NCI-H526 treated with DMSO at 0.1 percent for 48 hours (cell line): ENCODE measurements at regions not wholly inside any gene's neighbourhood (a gene's known extent, or its start where the extent isn't known, plus 50 kb on each side); places are given as distances from the start of the nearest gene placed in this dataset.
A peak's percentile ranks its signal among the peaks of the same experiment; 100 is the strongest.
"Not testable (repeated sequence)": the region's sequence is repeated elsewhere in the genome, so short reads cannot be mapped to it uniquely, and the experiment has no call there.

Experiments
- DNase-seq: peaks from one replicate; lab custom pipeline; 2025; lab: John Stamatoyannopoulos, UW

DNA sequence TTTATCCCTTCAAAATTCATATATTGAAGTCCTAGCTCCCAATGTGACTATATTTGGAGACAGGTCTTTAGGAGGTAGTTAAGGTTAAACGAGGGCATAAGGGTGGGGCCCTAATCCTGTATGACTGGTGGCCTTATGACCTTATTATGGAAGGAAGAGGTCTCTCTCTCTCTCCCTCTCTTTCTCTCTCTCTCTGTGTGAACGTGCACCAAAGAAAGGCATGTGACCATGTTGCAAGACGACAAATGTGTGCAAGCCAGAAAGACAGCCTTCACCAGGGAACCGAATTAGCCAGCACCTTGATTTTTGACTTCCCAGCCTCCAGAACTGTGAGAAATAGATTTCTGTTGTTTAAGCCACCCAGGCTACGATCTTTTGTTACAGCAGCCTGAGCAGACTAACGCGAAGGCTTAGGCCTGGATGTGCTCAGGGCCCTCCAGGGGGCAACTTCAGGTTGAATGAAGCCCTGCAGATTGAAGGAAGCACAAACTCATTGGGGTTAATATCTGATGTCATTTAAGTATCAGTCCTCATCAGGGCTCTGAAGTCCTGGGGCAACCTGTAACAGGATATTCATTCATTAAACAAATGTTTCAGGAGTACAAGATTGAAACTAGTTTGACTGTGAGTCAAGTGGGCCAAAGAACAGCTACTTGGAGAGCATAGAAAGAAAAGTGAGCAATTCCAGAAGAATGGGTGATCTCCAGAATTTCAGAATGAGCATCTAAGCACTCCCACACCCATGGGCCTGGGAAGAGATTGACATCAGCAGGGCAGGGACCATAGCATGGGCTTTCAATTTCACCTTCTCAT lies 157.4 kb upstream of the TNFAIP3 start:
- no peak for DNase-seq

DNA sequence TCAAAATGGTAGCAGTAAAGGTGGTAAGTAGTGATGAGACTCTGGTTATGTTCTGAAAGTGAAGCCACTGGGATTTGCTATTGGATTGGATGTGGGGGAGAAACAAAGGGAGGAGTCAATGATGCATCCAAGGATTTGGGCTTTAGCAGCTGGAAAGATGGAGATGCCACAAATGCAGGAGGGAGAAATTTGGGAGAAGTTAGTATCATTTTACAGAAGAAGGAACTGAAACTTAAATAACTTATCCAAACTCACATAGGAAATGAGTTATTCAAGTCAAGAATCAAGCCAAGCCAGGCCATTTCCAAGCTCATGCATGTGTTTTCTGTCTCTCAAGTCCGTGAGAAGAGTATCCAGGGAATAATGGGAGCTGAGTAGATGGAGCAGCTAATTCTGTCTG lies 155.1 kb upstream of the TNFAIP3 start:
- no peak for DNase-seq

DNA sequence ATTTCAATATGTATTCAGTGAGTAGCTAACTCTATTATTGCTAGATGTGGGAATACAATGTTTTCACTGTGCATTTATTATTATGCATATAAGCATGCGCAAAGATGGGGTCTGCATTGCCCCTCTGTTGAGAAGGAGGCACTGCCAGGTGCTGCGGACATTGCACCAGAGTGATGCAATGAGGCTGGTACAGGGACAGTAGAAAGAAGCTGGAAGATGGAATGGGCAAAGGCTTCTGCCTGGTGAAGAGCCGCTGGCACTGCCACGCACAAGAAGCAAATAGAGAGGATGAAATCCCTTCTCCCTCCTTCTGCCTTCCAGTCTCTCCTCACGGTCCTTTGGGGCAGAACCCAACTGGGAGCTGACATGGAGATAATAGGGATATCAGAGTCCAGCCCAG lies 154.5 kb upstream of the TNFAIP3 start:
- no peak for DNase-seq

DNA sequence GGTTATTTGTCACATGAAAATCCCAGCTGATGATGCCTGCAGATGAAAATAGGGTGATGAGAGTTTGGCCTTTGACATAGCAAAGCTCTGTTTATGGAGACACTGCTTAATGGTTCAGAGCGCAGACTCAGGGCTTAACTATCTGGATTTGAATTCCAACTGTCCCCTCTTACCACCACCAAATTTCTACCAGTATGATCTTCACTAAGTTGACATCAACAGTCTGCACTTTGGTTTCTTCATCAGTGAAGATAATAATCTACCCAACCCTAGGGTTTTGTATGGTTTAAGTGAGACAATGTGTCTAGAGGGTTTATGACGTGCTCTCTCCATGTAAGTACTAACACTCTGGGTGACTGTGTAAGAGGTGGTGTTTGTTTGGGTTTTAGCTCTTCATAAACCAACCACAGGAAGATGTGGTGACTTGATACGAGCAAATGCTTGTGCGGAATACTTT lies 151.4 kb upstream of the TNFAIP3 start:
- DNase-seq = no peak

DNA sequence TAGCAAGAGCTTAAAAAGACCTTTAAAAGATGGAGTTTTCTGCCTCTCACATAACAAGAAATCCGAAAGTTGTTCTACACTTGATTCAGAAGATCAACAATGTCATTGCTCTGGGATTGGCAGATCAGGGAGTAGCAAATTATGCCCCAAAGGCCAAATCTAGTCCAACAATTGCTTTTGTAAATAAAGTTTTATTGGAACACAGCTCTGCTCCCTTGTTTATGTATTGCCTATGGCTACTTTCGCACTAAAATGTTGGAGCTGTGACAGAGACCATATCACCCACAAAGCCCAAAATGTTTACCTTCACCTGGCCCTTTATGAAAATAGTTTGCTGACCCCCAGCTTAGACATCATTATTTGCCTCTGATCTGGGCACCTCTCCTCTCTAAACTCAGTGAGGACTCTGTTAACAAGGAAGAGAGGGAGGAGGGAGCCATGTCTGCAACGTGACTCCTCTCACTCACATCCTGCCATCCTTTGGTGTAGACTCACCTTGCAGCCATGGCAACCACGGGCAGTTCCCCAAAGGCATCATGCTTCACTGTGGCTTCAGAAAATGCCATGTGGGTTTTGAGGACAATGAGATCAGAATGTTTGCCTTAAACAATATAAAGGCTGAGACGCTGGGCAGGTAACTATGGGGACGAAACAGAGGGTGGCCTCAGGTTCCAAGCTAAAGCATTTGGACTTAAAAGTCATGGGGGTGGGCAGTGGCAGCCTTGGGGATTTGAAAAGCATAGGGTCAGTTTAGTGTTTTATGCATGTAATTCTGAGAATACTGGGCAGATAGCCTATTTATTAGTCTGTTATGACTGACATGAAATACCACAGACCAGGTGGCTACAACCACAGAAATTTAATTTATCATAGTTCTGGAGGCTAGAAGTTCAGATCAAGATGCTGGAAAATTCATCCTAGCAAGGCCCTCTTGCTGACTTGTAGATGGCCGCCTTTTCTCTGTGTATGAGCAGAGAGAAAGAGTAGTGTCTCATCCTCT lies 149.7 kb upstream of the TNFAIP3 start:
- DNase-seq = no peak

DNA sequence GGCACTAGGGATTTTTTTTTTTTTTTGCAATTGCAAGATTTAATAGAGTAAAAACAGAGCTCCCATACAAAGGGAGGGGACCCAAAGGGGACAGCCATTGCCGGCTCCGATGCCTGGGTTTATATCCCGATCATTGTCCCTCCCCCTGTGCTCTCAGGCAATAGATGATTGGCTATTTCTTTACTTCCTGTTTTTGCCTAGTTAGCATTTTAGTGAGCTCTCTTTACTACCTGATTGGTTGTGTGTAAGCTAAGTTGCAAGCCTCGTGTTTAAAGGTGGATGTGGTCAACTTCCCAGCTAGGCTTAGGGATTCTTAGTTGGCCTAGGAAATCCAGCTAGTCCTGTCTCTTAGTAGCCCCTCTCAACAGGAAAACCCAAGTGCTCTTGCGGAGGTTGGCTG lies 148.2 kb upstream of the TNFAIP3 start:
- DNase-seq = not testable (repeated sequence)

DNA sequence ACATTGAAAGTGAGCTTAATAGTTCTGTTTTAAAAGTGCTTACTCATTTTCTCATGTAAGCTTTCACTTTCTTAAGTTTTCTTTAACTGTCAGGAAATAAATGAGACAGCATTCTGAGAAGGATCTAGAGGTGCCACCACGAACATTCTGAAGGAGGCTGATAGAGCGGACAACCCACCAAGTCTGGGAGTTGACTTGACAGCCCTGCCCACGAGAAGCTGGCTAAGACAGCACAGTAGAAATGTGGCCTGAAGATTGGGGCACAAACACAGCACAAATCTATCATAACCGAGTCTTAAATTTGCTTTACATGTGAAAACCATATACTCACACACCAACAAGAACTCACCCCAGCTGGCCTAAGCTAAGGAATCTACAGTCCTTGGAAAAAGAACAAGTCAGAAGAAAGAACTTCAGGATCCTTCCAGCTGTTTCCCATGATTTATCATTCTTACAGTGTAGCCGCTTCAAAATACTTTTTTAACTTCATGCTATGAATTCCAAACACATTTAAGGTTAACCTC lies 144.2 kb upstream of the TNFAIP3 start:
- DNase-seq = no peak

DNA sequence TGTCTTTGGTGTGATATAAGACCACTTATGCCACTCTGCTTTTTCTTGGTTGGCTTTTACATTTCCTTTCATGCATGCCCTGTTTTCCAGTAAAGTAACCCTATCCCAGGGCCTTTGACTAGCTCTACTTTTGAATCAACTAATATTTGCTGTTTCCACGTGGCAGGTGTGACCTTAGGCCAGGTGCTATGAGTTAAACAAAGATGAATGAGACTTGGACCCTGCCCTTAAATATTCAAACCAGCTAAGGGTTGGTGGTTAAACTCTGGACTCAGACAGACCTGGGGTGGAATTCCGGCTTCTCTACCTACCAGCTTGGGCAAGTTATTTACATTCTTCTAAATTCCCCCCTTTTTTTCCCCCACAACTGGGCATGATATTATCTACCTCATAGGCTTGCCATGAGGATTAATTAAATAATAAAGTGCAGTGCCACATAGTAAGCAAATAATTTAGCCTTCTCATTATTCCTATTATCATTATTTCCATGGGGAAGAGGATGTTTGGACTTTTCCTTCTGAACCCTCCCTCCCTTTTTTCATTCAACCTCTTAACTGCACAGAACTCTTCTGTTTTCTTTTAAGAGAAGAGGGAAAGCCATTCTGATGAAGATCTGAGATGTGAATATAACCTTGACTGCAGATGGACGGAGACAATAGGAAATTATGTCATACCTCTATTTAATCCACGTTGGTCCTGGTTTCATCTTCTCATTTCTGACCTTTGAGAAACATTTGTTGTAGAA lies 143.6 kb upstream of the TNFAIP3 start:
- peak; percentile 27 for DNase-seq

DNA sequence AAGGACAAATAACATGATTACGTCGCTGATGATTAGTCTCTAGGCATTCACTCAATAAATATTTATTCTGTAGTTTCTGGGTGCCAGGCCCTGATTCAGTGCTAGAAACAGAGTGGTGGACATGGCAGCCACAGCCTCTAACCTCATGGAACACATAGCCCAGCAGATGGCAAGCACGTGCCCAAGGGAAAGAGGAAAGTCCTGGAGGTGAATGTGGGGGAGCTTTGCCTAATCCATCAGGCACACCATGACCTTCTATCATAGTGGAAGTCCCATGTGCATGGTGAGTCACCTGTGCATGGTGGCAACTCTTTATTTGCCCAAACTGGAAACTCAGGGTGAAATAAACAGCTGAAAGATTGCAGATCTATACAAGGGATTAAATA lies 143.0 kb upstream of the TNFAIP3 start:
- no peak for DNase-seq

DNA sequence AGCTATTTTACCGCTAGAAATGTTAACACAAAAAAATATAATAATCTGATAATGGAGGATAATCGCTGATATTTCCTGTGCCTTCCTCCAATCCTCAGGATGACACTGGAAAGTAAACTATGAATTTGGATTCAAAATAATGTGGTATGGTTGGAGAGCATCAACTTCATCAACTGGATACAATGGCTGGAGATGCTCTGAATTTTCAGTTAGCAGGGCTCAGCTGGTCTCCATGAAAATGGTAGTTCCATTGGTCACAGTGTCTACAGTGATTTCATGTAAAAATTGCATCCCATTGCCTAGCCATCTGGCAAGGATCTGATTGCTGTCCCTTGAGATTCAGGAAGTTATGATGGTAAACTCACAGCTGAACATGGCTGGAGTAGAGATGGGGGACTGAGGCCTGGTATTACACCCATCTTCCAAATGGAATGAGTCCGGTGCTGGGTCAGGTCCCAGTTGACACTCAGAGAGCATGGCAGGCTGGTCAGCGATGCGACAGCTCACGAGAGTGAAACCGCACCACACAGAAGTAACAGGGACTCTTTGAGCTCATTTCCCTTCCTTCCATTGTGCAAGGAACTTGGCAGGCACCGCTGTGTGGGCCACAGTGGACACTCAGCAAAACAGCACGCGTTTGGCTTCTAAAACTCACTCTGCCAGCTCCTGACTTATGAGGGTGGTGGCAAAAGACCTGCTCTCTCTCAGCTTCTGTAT lies 142.4 kb upstream of the TNFAIP3 start:
- DNase-seq = no peak

DNA sequence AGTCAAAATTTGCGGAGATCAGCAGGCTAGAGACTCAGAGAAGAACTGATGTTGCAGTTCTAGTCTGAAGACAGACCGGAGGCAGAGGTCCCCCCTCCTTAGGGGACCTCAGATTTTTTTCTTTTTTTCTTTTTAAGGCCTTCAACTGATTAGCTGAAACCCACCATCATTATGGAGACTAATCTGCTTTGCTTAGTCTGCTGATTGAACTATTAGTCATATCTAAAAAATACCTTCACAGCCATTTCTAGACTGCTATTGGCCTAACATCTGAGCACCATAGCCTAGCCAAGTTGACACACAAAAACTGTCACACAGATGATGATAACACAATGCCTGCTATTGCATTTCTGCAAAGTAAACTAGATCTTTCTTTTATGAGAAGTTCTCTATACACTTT lies 141.1 kb upstream of the TNFAIP3 start:
- DNase-seq = no peak

DNA sequence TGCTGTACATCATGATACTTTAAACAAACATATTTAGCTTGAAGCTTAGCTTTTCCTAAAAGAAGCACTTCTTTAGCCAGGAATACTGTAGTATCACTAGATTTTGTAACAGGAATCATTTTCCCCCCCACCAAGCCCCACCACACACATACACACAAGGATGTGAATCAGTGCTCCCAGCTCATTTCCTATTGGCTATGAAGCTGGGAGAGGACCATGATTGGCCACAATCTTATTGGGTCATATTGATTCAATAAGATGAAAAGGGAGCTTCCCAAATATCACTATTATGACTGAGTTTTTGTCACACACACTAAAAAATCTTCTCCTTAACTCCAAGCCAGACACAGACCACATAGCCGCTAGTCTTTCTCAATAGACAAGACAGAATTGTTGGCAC lies 140.5 kb upstream of the TNFAIP3 start:
- no peak for DNase-seq

DNA sequence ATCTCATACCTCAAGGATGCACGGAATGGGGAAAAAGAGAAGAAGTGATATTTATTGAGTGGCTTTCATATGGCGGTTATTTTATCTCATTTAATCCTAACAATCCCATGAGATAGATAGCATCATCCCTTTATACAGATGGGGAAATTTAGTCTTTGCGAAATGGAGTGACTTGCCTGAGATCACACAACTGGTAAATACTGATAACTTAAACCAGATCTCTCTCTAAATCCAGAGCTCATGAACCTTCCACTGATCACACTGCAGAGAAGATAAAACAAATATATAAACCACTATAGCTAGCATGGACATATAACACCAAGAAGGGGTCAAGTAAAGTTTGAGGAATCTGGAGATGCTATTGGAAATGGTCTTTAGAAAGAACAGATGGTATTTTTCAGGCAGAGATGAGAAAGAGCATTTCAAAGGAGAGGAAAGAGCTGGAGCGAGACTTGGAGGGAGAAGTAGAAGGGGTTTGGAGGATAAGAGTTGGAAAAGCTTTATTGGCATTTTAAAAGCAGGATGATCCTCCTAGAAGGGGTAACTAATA lies 139.8 kb upstream of the TNFAIP3 start:
- DNase-seq = no peak

DNA sequence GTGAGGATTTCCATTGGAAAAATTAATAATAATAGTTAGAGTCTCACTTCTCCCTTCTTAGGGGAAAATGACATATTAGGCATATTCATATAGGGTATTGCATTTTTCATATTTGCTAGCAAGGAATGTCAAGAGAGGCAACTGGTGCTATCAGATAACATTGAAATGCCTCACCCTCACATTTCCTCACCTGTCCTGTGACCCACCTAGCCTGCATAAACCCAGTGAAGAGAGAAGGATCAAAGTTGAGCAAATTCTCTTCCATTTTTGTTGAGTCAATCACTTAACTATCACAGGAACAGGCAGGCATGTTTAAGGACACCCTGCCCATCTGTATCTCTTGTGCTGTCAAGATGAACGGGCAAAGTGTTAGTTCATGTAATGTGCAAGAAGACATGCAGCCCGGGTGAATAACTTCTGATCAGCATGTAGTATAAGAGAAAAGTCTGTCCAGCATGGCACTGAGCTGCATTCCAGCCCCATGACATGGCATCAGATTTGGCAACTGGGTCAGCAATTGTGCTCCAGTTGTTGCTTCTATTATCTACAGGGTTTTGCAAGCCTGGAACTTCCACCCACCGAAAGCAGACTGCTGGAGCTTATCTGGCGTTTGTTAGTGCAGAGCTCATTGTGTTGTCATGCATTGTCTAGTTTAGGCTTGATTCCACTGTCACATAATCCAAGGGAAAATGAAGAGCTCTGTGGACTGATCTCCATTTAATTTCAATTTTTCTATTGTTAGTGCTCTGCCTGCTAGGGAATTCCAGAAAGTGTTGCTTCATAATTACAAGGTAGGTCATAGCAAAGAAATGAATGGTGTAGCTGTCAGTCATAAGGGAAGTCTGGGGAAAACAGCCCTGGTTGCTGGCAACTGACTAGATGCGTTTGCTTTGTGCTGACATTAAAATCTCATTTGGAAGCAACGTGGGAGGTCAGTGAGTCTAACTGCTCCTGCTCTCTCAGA lies 138.4 kb upstream of the TNFAIP3 start:
- DNase-seq = no peak

DNA sequence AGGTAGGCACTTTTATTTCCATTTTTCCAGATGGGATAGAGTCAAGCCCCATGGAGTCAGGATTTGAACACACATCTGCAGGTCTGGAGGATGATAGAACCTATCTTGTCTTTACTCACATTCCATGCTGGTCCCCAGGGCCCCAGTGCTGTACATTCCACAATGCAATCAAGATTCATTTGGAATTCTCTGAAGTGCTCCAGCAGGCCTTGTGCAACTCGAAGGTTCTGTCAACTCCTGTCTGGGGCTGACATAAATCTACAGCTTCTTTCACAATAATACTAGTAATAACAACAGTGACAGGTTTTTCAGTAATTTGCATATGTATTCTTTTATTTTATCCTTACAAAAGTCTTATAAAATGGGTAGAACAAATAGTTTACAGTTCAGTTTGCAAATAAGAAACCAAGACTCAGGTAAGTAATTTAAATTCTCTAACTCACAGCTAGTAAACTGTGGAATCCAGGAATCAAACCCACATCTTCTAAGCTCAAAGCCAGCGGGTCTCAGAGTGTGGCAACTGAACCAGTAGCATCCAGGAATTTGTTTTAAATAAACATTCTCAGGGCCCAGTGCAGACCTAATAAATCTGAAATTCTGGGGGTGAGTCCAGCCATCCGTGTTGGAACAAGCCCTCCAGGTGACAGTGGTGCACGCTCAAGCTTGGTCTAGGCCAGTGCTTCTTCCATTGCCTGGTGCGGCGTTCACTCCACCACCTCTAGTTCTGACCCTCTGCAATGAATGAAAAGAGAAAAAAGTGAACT lies 137.0 kb upstream of the TNFAIP3 start:
- DNase-seq = no peak

DNA sequence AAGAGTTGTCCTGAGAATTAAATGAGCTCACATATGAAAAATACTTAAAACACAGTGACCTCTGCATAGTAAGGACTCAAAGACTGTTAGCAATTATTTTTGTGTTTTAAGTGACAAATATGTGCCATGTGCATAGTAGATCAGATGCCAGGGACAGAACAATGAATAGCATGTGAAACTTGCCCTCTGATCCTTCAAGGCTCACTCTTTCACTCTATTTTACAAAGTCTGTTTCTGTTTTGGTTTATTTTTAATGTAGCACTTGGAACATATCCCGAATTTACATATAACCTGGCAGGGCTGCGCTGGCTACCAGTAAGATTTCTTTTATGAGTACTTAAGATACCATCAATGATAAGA lies 135.5 kb upstream of the TNFAIP3 start:
- DNase-seq = no peak

DNA sequence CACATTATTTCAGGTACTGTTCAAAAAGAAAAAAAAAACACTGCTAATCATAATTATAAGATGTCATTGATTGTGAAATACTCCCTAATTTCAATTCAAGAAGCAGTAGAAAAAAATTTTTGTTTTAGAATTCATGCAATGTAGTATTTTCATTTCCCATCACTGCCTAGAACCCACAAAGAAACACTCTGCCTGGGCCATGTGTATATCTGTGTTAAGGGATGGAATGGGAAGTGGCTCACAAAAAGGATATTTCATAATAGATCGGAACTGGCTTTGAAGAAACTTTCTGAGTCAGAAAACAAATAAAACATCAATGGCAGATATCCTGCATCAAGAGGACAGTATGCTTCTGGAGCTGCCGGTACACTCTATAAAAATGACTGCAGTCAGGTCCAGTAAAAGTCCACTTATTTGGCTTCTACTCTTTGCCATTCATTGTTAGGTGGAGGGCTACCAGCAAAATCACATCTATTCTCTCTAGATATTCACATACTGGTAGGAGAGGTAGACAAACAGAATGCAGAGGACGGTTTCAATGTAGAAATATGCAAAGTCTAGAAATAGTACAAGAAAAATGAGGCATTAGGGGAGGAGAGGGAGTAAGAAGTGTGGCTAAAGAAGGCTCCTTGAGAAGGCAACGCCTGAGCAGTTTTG lies 135.0 kb upstream of the TNFAIP3 start:
- DNase-seq = no peak

DNA sequence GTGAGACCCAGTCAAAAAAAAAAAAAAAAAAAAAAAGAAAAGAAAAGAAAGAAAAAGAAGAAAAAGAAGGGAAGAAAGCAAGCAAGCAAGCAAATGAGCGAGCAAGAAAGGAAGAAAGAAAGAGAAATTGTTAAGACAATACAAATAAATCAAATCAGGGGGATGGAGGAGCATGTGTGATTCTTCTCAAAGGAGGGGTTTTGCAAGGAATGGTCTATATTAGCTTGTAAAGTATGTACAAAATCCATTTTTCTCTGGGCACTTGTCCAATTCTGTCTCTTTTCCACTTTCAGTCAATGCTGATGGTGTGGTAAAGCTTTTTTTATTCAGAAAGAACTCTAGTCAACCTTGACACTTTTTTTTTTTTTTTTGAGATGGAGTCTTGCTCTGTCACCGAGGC lies 133.7 kb upstream of the TNFAIP3 start:
- DNase-seq = no peak
